ENCODE measurements at regions not wholly inside any gene's neighbourhood (a gene's known extent, or its start where the extent isn't known, plus 50 kb on each side); places are given as distances from the start of the nearest gene placed in this dataset.

DNA sequence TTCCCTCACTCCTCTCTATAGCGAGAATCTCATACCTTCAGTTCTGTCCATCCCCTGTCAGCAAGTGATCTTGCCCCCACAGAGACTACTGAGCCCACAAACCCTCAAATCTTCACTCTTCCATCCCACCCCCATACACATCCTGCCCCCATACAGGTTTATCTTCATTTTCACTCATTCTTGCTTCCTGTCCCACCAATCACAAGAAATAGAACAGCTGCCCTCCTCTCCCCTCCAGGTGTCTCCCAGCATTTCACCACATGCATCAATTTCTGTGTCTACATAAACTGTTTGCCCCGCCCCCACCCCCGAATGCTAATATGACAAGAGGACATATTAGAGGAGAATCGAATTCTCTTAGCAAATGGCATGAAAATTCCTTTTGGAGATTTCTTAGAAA lies 54.9 kb upstream of the CARMIL1 start:
- BruUV-seq (replicated peaks): no TSS peak
- H3K27me3 Mint-ChIP-seq (ENCODE audit: insufficient read depth, unreplicated experiment): no peaks in the 10 kb centered on the region
- CTCF ChIA-PET: interaction anchor here (0.7 to 2.5 kb wide), 18 partner anchors 8 to 780 kb away, joined by 3 to 26 read pairs (median 6); partner anchors contain the start of gene CARMIL1
- TF ChIP-seq, protein P1, sequence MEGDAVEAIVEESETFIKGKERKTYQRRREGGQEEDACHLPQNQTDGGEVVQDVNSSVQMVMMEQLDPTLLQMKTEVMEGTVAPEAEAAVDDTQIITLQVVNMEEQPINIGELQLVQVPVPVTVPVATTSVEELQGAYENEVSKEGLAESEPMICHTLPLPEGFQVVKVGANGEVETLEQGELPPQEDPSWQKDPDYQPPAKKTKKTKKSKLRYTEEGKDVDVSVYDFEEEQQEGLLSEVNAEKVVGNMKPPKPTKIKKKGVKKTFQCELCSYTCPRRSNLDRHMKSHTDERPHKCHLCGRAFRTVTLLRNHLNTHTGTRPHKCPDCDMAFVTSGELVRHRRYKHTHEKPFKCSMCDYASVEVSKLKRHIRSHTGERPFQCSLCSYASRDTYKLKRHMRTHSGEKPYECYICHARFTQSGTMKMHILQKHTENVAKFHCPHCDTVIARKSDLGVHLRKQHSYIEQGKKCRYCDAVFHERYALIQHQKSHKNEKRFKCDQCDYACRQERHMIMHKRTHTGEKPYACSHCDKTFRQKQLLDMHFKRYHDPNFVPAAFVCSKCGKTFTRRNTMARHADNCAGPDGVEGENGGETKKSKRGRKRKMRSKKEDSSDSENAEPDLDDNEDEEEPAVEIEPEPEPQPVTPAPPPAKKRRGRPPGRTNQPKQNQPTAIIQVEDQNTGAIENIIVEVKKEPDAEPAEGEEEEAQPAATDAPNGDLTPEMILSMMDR (IDR thresholded peaks at IDR 0.05; ENCODE audit: unreplicated experiment): no peak
- peaks cover 30% of the 10 kb centered on the region for H3K4me1 Mint-ChIP-seq (ENCODE audit: insufficient read depth, unreplicated experiment)
- H3K36me3 Mint-ChIP-seq (ENCODE audit: insufficient read depth, unreplicated experiment): peaks cover 6% of the 10 kb centered on the region
- intact Hi-C loops (cut with micrococcal nuclease): loop anchor here (5.0 kb wide), 1 partner anchor 668 kb away; no protein-coding TSS in a partner anchor
- H3K4me3 Mint-ChIP-seq (ENCODE audit: unreplicated experiment): peak overlapping the region; percentile 13
- POLR2A ChIA-PET: interaction anchor here (0.6 to 1.8 kb wide), 5 partner anchors 9 to 266 kb away, joined by 3 to 5 read pairs (median 4); no protein-coding TSS in a partner anchor
- DNase-seq (ENCODE audit: unreplicated experiment): no peak
- H3K27ac Mint-ChIP-seq (ENCODE audit: low read depth, unreplicated experiment): no peak overlapping the region
- H3K9me3 Mint-ChIP-seq (ENCODE audit: unreplicated experiment): no peaks in the 10 kb centered on the region

DNA sequence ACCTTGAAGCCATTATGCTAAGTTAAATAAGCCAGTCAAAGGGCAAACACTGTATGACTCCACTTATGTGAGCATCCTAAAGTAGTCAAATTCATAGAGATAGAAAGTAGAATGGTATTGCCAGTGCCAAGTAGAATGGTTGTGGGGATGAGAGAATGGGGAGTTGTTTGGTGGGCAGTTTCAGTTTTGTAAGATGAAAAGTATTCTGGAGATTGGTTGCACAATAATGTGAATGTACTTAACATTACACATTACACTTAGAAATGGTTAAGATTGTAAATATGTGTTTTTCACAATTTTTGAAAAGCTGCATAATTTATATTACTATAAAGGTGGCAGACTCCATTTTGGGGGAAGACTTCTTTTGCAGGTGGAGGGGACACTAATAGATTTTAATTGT lies 51.3 kb upstream of the CARMIL1 start:
- no peaks in the 10 kb centered on the region for H3K27me3 Mint-ChIP-seq (ENCODE audit: insufficient read depth, unreplicated experiment)
- TF ChIP-seq, protein P1 (IDR thresholded peaks at IDR 0.05; ENCODE audit: unreplicated experiment): no peak
- ChIA-PET POLR2A (interaction anchor here (1.5 kb wide), 1 partner anchor 9 kb away, joined by 3 read pairs; no protein-coding TSS in a partner anchor), CTCF (interaction anchor here (0.8 to 2.3 kb wide), 4 partner anchors 38 to 329 kb away, joined by 3 to 12 read pairs (median 5); no protein-coding TSS in a partner anchor)
- intact Hi-C loops (cut with micrococcal nuclease): no loop called here
- no TSS peak for BruUV-seq (replicated peaks)
- no peak overlapping the region for H3K4me3 Mint-ChIP-seq (ENCODE audit: unreplicated experiment)
- no peaks in the 10 kb centered on the region for H3K9me3 Mint-ChIP-seq (ENCODE audit: unreplicated experiment)
- peaks cover 24% of the 10 kb centered on the region for H3K4me1 Mint-ChIP-seq (ENCODE audit: insufficient read depth, unreplicated experiment)
- DNase-seq (ENCODE audit: unreplicated experiment): no peak
- H3K27ac Mint-ChIP-seq (ENCODE audit: low read depth, unreplicated experiment): no peak overlapping the region
- H3K36me3 Mint-ChIP-seq (ENCODE audit: insufficient read depth, unreplicated experiment): peaks cover 6% of the 10 kb centered on the region
